ENCODE measurements at regions not wholly inside any gene's neighbourhood (a gene's known extent, or its start where the extent isn't known, plus 50 kb on each side); places are given as distances from the start of the nearest gene placed in this dataset.
"Not testable (repeated sequence)": the region's sequence is repeated elsewhere in the genome, so short reads cannot be mapped to it uniquely, and the experiment has no call there.

DNA sequence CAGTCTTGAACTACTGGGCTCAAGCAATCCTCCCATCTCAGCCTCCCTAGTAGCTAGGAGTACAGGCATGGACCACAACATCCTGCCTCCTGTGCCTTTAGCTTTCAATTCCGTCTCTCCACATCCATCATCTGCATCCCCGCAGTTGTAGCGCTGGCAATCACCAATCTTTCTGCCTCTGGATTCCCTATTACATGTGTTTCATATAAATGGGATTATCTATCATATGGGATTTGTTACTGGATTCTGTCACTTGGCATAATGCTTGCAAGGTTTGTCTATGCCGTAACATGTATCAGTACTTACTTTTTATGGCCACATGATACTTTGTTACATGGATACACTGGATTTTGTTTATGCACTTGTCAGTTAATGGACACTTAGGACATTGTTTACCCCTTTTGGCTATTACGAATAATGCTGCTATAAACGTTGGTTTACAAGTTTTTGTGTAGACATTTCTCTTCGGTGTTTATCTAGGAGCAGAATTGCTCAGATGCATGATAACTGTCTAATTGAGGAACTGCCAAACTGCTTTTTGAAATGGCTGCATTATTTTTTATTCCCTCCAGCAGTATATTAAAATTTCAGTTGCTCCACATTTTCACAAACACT, 1223.9 kb downstream of the FOXD4L5 start:
- H3K4me1 ChIP-seq (replicated peaks) = no peaks in the 10 kb centered on the region
- H3K27ac ChIP-seq = no peak overlapping the region
- no peaks in the 10 kb centered on the region for H3K27me3 ChIP-seq (replicated peaks)
- no peaks in the 10 kb centered on the region for H3K9me3 ChIP-seq (replicated peaks)
- no peak for DNase-seq (ENCODE audit: low read depth in 1 of 2, low spot score in 2 of 2)
- no peak overlapping the region for H3K4me3 ChIP-seq
- no peaks in the 10 kb centered on the region for H3K36me3 ChIP-seq

DNA sequence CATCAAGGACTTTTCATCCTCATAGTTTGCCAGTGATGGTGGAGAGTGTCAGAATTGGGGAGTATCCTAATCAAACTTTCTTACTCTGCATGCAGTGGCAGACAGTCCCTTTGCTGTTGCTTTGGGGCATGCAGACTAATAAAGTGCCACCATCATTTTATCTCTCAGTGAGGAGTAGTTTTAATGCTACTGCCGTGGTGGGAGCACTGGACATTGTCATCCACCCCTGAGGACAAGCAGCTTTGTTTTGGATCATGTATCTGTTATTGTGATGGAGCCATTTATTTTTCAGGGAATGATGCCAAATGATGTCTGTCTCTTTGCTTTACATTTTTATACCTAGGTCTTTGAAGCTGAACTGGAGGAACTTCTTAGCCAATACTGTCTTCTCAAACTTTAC, 1226.9 kb downstream of the FOXD4L5 start:
- not testable (repeated sequence) for DNase-seq (ENCODE audit: low read depth in 1 of 2, low spot score in 2 of 2)

DNA sequence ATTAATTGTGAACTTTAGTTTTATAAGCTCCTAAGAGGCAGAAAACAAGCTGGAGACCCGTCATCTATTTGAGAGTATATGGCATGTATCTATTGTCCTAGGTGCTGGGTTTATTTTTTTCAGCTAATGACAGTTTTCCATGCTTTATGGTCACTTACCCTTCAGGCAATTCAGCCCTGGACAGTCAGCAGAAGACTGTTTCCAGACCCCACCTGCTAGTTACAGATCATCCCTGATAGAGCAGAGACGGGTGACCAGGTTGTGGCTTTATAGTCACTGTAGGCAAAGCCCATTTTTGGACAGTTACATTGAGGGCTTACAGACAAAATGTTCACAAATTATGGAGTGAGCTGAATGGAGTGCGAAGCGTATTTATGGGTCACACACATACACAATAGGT, 1227.5 kb downstream of the FOXD4L5 start:
- no peak overlapping the region for H3K27ac ChIP-seq
- no peak overlapping the region for H3K4me3 ChIP-seq
- H3K27me3 ChIP-seq (replicated peaks) = no peaks in the 10 kb centered on the region
- H3K9me3 ChIP-seq (replicated peaks) = no peaks in the 10 kb centered on the region
- H3K4me1 ChIP-seq (replicated peaks) = no peaks in the 10 kb centered on the region
- no peaks in the 10 kb centered on the region for H3K36me3 ChIP-seq
- no peak for DNase-seq (ENCODE audit: low read depth in 1 of 2, low spot score in 2 of 2)

More for the DNA sequence above, 1226.9 kb downstream of the FOXD4L5 start:
- not testable (repeated sequence) for H3K9me3 ChIP-seq (replicated peaks); H3K27me3 ChIP-seq (replicated peaks); H3K36me3 ChIP-seq; H3K4me1 ChIP-seq (replicated peaks); H3K4me3 ChIP-seq; H3K27ac ChIP-seq

DNA sequence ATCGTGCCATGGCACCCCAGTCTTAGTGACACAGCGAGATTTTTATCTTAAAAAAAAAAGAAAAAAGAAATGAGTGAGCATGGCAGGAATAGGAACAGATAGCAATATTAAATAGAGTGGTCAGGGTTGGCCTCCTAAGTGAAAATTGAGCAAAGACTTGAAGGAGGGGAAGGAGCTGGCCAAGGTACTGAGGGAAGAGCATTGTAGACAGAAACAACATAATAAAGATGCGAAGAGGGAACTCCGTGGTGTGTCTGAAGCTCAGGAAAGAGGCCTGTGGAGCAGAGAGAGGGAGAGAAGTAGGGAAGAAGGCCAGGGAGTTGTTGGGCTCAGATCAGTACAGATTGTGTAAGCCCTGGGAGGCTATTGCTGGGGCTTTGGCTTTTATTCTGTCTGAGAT, 1256.1 kb downstream of the FOXD4L5 start:
- H3K9me3 ChIP-seq (replicated peaks); H3K27me3 ChIP-seq (replicated peaks); H3K27ac ChIP-seq; H3K36me3 ChIP-seq; H3K4me3 ChIP-seq; DNase-seq (ENCODE audit: low read depth in 1 of 2, low spot score in 2 of 2); H3K4me1 ChIP-seq (replicated peaks): not testable (repeated sequence)

DNA sequence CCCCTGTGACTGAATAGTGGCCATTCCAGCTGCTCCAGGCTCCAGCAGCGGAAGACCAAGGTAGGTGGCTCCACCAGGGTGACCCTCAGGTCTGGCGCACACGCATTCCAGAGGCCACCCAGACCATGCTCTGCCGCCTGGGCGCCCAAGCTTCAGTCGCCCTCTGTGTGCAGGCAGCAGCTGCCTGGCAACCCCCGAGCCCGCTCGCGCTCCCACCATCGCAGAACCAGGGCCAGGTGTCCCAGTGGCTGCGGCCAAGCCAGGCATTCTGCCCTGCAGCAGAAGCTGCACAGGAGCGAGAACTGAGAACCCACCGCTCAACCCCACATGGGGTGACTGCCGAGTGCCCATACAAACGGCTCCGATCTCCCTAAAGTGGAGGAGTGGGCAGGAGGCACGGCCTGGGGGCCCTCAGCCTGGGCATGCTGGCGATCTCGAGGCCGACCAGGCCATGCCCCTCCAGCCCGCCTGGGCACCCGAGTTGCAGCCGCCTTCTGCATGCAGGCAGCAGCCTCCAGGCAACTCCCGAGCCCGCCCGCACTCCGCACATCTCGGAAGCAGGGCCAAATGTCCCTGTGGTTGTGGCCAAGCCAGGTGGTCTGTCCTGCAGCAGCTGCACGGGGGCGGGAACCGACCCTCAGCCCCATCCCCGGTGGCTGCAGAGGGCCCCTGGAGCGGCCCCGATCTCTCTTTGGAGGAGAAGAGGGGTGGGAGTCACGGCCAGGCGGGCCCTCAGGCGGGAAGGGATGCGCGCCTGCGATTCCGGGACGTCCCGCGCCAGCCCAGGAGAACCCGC, 1264.1 kb downstream of the FOXD4L5 start:
- H3K9me3 ChIP-seq (replicated peaks); H3K27me3 ChIP-seq (replicated peaks); DNase-seq (ENCODE audit: low read depth in 1 of 2, low spot score in 2 of 2); H3K27ac ChIP-seq; H3K4me3 ChIP-seq; H3K36me3 ChIP-seq; H3K4me1 ChIP-seq (replicated peaks): not testable (repeated sequence)

DNA sequence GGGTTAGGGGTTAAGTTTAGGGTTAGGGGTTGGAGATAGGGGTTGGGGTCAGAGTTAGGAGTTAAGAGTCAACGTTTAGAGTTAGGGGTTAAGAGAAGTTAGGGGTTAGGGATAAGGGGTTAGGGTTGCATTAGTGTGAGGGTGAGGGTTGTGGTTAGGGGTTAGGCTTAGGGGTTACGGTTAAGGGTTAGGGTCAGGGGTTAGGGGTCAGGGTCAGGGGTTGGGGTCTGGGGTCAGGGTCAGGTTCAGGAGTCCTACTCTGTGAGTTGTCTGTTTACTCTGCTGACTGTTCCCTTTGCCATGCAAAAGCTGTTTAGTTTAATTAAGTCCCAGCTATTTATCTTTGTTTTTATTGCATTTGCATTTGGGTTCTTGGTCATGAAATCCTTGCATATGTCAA, 1267.3 kb downstream of the FOXD4L5 start:
- H3K36me3 ChIP-seq; H3K4me1 ChIP-seq (replicated peaks); H3K27ac ChIP-seq; H3K27me3 ChIP-seq (replicated peaks); H3K4me3 ChIP-seq; DNase-seq (ENCODE audit: low read depth in 1 of 2, low spot score in 2 of 2); H3K9me3 ChIP-seq (replicated peaks): not testable (repeated sequence)

DNA sequence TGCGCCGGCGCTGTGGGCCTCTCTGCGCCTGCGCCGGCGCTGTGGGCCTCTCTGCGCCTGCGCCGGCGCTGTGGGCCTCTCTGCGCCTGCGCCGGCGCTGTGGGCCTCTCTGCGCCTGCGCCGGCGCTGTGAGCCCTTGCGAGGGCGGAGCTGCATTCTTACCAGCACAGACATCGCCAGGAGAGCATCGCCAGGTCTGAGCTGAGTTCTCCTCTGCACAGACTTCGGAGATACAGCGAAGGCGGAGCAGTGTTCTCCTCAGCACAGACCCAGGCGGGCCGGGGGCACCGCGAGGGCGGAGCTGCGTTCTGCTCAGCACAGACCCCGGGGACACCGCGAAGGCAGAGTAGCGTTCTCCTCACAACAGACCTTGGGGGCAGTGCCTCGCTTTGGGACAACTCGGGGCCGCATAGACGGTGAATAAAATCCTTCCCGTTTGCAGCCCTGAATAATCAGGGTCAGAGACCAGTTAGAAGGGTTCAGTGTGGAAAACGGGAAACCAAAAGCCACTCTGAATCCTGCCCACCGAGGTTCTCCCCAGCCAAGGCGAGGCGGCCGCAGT, 1268.1 kb downstream of the FOXD4L5 start:
- not testable (repeated sequence) for H3K27ac ChIP-seq; H3K4me1 ChIP-seq (replicated peaks); H3K4me3 ChIP-seq; DNase-seq (ENCODE audit: low read depth in 1 of 2, low spot score in 2 of 2); H3K36me3 ChIP-seq; H3K9me3 ChIP-seq (replicated peaks); H3K27me3 ChIP-seq (replicated peaks)

DNA sequence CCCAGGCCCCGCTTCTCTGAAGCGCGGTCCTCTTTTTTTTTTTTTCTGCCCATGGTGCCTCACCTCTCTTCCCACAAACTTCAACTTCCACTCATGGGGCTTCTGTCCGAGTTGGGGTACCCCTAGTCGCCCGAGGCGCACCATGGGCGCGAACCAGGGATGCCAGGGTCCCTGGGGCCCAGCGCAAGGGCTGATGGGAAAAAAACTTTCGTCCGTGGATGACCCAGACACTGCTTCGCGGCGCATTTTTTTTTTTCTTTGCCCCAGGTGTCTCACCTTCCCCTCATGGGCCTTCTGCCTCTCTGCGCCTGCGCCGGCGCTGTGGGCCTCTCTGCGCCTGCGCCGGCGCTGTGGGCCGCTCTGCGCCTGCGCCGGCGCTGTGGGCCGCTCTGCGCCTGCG, 1268.8 kb downstream of the FOXD4L5 start:
- not testable (repeated sequence) for H3K27ac ChIP-seq; DNase-seq (ENCODE audit: low read depth in 1 of 2, low spot score in 2 of 2); H3K36me3 ChIP-seq; H3K4me1 ChIP-seq (replicated peaks); H3K27me3 ChIP-seq (replicated peaks); H3K9me3 ChIP-seq (replicated peaks); H3K4me3 ChIP-seq

DNA sequence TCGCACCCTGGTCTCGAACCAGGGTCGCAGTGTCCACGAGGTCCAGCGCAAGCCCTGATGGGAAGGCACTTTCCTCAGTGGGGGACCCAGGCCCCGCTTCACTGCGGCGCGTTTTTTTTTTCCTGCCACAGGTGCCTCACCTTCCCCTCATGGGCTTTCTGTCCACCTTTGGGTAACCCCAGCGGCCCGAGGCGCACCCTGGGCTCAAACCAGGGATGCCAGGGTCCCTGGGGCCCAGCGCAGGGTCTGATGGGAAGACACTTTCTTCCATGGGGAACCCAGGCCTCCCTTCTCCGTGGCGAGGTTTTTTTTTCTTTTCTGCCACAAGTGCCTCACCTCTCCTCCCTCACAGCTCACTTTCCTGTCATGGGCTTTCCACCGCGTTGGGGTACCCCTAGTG, 1269.9 kb downstream of the FOXD4L5 start:
- Histone ChIP-seq H3K27ac (no peak overlapping the region), H3K9me3 (replicated peaks) (no peaks in the 10 kb centered on the region), H3K4me3 (no peak overlapping the region), H3K27me3 (replicated peaks) (no peaks in the 10 kb centered on the region), H3K4me1 (replicated peaks) (no peaks in the 10 kb centered on the region), H3K36me3 (no peaks in the 10 kb centered on the region)
- DNase-seq (ENCODE audit: low read depth in 1 of 2, low spot score in 2 of 2) = no peak

DNA sequence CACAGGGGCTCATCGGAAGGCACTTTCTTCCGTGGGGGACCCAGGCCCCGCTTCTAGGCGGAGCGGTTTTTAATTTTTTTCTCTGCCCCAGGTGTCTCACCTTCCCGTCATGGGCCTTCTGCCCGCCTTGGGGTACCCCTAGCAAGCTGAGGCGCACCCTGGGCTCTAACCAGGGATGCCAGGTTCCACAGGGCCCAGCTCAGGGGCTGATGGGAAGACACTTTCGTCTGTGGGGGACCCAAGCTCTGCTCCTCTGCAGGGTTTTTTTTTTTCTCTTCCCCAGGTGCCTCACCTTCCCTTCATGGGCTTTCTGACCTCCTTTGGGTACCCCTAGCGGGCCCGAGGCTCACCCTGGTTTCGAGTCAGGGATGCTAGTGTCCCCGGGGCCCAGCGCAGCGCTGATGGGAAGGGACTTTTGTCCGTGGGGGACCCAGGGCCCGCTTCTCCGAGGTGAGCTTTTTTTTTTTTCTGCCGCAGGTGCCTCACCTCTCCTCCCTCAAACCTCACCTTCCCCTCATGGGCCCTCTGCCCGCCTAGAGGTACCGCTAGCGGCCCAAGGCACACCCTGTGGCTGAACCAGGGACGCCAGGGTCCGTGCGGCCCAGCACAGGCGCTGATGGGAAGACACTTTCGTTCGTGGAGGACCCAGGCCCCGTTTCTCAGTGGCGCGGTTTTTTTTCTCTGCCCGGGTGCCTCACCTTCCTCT, 1270.5 kb downstream of the FOXD4L5 start:
- not testable (repeated sequence) for H3K36me3 ChIP-seq; H3K9me3 ChIP-seq (replicated peaks); H3K4me3 ChIP-seq; DNase-seq (ENCODE audit: low read depth in 1 of 2, low spot score in 2 of 2); H3K4me1 ChIP-seq (replicated peaks); H3K27ac ChIP-seq; H3K27me3 ChIP-seq (replicated peaks)

DNA sequence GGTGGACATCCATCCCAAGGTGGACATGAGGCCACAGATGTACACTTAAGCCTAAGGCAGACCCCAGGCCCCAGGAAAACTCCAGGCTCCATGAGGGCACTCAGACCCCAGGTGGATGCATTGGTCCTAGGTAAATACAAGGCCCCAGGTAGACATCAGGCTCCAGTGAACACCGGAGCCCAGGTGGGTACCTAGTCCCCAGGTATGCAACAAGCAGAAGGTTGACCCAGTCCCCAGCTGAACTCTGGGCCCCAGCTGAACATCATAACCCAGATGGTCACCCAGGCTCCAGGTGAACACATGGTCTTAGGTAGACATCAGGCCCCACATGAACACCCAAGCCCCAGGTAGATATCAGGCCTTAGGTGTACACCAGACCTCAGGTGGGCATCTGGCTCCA, 1271.9 kb downstream of the FOXD4L5 start:
- not testable (repeated sequence) for H3K36me3 ChIP-seq

DNA sequence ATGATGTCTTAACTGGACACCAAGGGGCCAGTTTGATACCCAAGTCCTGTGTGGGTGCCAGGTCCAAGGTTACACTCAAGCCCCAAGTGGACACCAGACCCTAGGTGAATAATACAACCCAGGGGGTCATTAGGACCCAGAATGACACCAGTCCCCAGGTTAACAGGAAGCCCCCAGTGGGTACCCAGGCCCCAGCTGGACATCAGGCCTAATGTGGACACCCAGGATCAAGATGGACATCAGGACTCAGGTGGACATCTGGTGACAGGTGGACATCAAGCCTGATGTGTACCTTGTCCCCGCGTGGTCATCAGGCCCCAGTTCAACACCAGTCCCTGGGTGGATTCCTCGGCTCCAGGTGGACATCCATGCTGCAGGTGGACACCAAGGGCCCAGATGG, 1273.0 kb downstream of the FOXD4L5 start:
- not testable (repeated sequence) for H3K27me3 ChIP-seq (replicated peaks); DNase-seq (ENCODE audit: low read depth in 1 of 2, low spot score in 2 of 2); H3K4me3 ChIP-seq; H3K36me3 ChIP-seq; H3K4me1 ChIP-seq (replicated peaks); H3K27ac ChIP-seq; H3K9me3 ChIP-seq (replicated peaks)

More for the DNA sequence above, 1271.9 kb downstream of the FOXD4L5 start:
- H3K4me1 ChIP-seq (replicated peaks); DNase-seq (ENCODE audit: low read depth in 1 of 2, low spot score in 2 of 2); H3K9me3 ChIP-seq (replicated peaks); H3K27me3 ChIP-seq (replicated peaks); H3K27ac ChIP-seq; H3K4me3 ChIP-seq: not testable (repeated sequence)

DNA sequence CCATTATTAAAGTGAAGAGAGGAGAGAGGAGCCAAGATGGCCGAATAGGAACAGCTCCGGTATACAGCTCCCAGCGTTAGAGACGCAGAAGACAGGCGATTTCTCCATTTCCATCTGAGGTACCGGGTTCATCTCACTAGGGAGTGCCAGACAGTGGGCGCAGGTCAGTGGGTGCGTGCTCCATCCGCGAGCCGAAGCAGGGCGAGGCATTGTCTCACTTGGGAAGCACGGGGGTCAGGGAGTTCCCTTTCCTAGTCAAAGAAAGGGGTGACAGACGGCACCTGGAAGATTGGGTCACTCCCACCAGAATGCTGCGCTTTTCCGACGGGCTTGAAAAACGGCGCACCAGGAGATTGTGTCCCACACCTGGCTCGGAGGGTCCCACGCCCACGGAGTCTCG, 1305.3 kb downstream of the FOXD4L5 start:
- not testable (repeated sequence) for H3K27me3 ChIP-seq (replicated peaks); H3K4me3 ChIP-seq; DNase-seq (ENCODE audit: low read depth in 1 of 2, low spot score in 2 of 2); H3K4me1 ChIP-seq (replicated peaks); H3K27ac ChIP-seq; H3K36me3 ChIP-seq; H3K9me3 ChIP-seq (replicated peaks)
